B cell (primary cell): ENCODE measurements at regions not wholly inside any gene's neighbourhood (a gene's known extent, or its start where the extent isn't known, plus 50 kb on each side); places are given as distances from the start of the nearest gene placed in this dataset.
A peak's percentile ranks its signal among the peaks of the same experiment; 100 is the strongest.

Source experiments
- ATAC-seq: fragments of 200-7000 bp; cut with Tn5 transposase; one replicate; pipeline ENCODE4 v1.10.0; 2021; ENCODE audit warnings: low read depth, mild to moderate bottlenecking, moderate number of reproducible peaks, moderate library complexity
- CTCF ChIA-PET: fragments of 350-600 bp; sonication (Branson Sonifier 250); formaldehyde crosslinking; loops from one replicate; lab custom pipeline; 2021; ENCODE audit warnings: antibody characterized with exemption, inconsistent platforms; lab: Charles Lee
- POLR2A ChIA-PET: fragments of 350-600 bp; sonication (Branson Sonifier 250); formaldehyde crosslinking; loops from one replicate; lab custom pipeline; 2021; ENCODE audit warnings: antibody characterized with exemption; lab: Charles Lee
- DNase-seq: peaks from one replicate; pipeline ENCODE4 v3.0.0; 2013
- H2AFZ ChIP-seq: 2 replicates; pipeline ENCODE4 v1.6.1; 2012; ENCODE audit warnings: mild to moderate bottlenecking, low read depth, low read length; ENCODE audit not compliant: insufficient read depth, poor library complexity, severe bottlenecking
- H3K27ac ChIP-seq, 2 donors: 1 replicate in 1 of 2; 2 replicates in 1 of 2; pipeline ENCODE4 v1.5.1; 2012 to 2013; ENCODE audit warnings: low read length in 2 of 2, mild to moderate bottlenecking in 2 of 2, moderate library complexity in 1 of 2
- H3K27me3 ChIP-seq, 4 experiments: fragments of 200-600 bp in 1 of 4; sonication (generic) in 1 of 4; replicated peaks in 1 of 4; 1 replicate in 2 of 4; 2 replicates in 2 of 4; pipeline versions ENCODE4 v1.6.1 to v1.7.0; 2013 to 2016; ENCODE audit warnings: low read length in 3 of 4, mild to moderate bottlenecking in 2 of 4, mixed read lengths in 1 of 4, moderate library complexity in 1 of 4; ENCODE audit not compliant: insufficient read depth in 4 of 4, control insufficient read depth in 3 of 4; ENCODE audit errors: control extremely low read depth in 1 of 4
- H3K36me3 ChIP-seq, 2 experiments: replicated peaks in 1 of 2; 1 replicate in 1 of 2; 2 replicates in 1 of 2; pipeline versions ENCODE4 v1.6.1 to v1.7.1; 2013; ENCODE audit warnings: low read length in 1 of 2; ENCODE audit not compliant: insufficient read depth in 2 of 2, control insufficient read depth in 1 of 2; ENCODE audit errors: control extremely low read depth in 1 of 2, extremely low read depth in 1 of 2
- H3K4me1 ChIP-seq, 2 donors: fragments of 200-600 bp in 1 of 2; sonication (generic) in 1 of 2; 1 replicate in 1 of 2; 2 replicates in 1 of 2; pipeline versions ENCODE4 v1.5.1 to v1.6.1; 2013 to 2017; ENCODE audit warnings: low read length in 2 of 2; ENCODE audit not compliant: control insufficient read depth in 2 of 2, insufficient read depth in 2 of 2
- H3K4me2 ChIP-seq: replicated peaks from 2 replicates; pipeline ENCODE3; 2012; ENCODE audit warnings: mild to moderate bottlenecking, low read depth, low read length; ENCODE audit not compliant: poor library complexity, severe bottlenecking
- H3K4me3 ChIP-seq, 5 experiments: fragments of 200-600 bp in 1 of 5; sonication (generic) in 1 of 5; 1 replicate in 3 of 5; 2 replicates in 2 of 5; pipeline versions ENCODE4 v1.5.1 to v1.7.0; 2011 to 2016; ENCODE audit warnings: low read length in 4 of 5, mild to moderate bottlenecking in 4 of 5, low read depth in 2 of 5, control low read depth in 1 of 5, moderate library complexity in 1 of 5; ENCODE audit not compliant: insufficient read depth in 1 of 5; ENCODE audit errors: control extremely low read depth in 1 of 5, extremely low read depth in 1 of 5
- H3K79me2 ChIP-seq: fragments of 200-600 bp; sonication (generic); one replicate; pipeline ENCODE4 v1.6.0; 2016; ENCODE audit warnings: low read length; ENCODE audit not compliant: control insufficient read depth, insufficient read depth
- H3K9ac ChIP-seq: fragments of 200-600 bp; sonication (generic); 2 replicates; pipeline ENCODE4 v1.6.1; 2017; ENCODE audit warnings: mild to moderate bottlenecking, low read length, moderate library complexity
- H3K9me3 ChIP-seq, 3 donors: one replicate each; pipeline versions ENCODE4 v1.6.1 to v1.7.1; 2013; ENCODE audit warnings: low read length in 2 of 3; ENCODE audit not compliant: control insufficient read depth in 2 of 3, insufficient read depth in 1 of 3; ENCODE audit errors: control extremely low read depth in 1 of 3
- H4K20me1 ChIP-seq: 2 replicates; pipeline ENCODE4 v1.6.0; 2012; ENCODE audit warnings: mild to moderate bottlenecking, low read length; ENCODE audit not compliant: insufficient read depth, control insufficient read depth, poor library complexity, severe bottlenecking
- H3K27ac Mint-ChIP-seq: one replicate; pipeline ENCODE4 v1.8.0; 2021; ENCODE audit warnings: mixed read lengths
- H3K27me3 Mint-ChIP-seq: one replicate; pipeline ENCODE4 v1.8.0; 2021; ENCODE audit warnings: mixed read lengths
- H3K4me1 Mint-ChIP-seq: one replicate; pipeline ENCODE4 v1.8.0; 2021; ENCODE audit warnings: mixed read lengths
- H3K4me3 Mint-ChIP-seq: one replicate; pipeline ENCODE4 v1.8.0; 2021; ENCODE audit warnings: mixed read lengths
- H3K9me3 Mint-ChIP-seq: one replicate; pipeline ENCODE4 v1.8.0; 2022; ENCODE audit warnings: mixed read lengths; ENCODE audit not compliant: insufficient read depth
- CTCF ChIP-seq: fragments of 200-600 bp; IDR thresholded peaks from one replicate; pipeline ENCODE4 v1.8.0; 2022; ENCODE audit warnings: antibody characterized with exemption, mild to moderate bottlenecking
- EZH2 ChIP-seq: IDR thresholded peaks from 2 replicates; pipeline ENCODE4 v1.6.1; 2012; ENCODE audit warnings: borderline replicate concordance, low read depth, mild to moderate bottlenecking, moderate library complexity, low read length; ENCODE audit not compliant: insufficient read depth, poor library complexity, severe bottlenecking
- WGBS: methylation state at CpG from one replicate; pipeline ENCODE4 v1.1.5; 2013; ENCODE audit warnings: missing lambda C conversion rate; ENCODE audit not compliant: insufficient coverage; 5-methylcytosine and 5-hydroxymethylcytosine counted together
- intact Hi-C: fragments of 100-400 bp; cut with micrococcal nuclease; formaldehyde crosslinking; loops from one replicate; pipeline ENCODE4 v1.10.0; 2022

- H3K9me3 Mint-ChIP-seq = peaks cover 14% of the 10 kb centered on the region
- H2AFZ ChIP-seq = no peak overlapping the region
Observed at GRCh38 chr17:63282455-63282854, 163.7 kb downstream of the CYB561 start.

GRCh38 chr17:63285551-63285950 lies 160.6 kb downstream of the CYB561 start:
- H3K9ac ChIP-seq = no peak overlapping the region
- H3K4me2 ChIP-seq = no peak overlapping the region
- H3K27ac Mint-ChIP-seq = no peak overlapping the region
- peaks cover 11% of the 10 kb centered on the region for H3K4me1 Mint-ChIP-seq
- WGBS = 100% methylated on average over 2 of the region's 4 CpGs
- no peaks in the 10 kb centered on the region for H4K20me1 ChIP-seq
- H3K36me3 ChIP-seq = no peaks in the 10 kb centered on the region
- H2AFZ ChIP-seq = no peak overlapping the region
- no peak overlapping the region for H3K27ac ChIP-seq
- no peaks in the 10 kb centered on the region for H3K79me2 ChIP-seq
- ChIA-PET POLR2A (no interaction called here), CTCF (no interaction called here)
- no peak for ATAC-seq
- peaks cover 6 to 15% (median 11%) of the 10 kb centered on the region in 3 donors for H3K9me3 ChIP-seq
- H3K27me3 ChIP-seq = no peaks in the 10 kb centered on the region
- peaks cover 18% of the 10 kb centered on the region for H3K9me3 Mint-ChIP-seq
- intact Hi-C loops = no loop called here
- H3K27me3 Mint-ChIP-seq = peaks cover 7% of the 10 kb centered on the region
- H3K4me3 ChIP-seq = no peak overlapping the region
- no peak overlapping the region for H3K4me3 Mint-ChIP-seq
- TF ChIP-seq CTCF (no peak), EZH2 (no peak)
- no peak for DNase-seq
- H3K4me1 ChIP-seq = peaks cover 0 to 5% of the 10 kb centered on the region in 2 donors

More at GRCh38 chr17:63282455-63282854, 163.7 kb downstream of the CYB561 start:
- peaks cover 4 to 19% of the 10 kb centered on the region in 2 donors for H3K4me1 ChIP-seq
- WGBS = no CpG with 5 or more reads among the region's 4 CpGs
- POLR2A ChIA-PET = no interaction called here
- intact Hi-C loops = no loop called here
- no peaks in the 10 kb centered on the region for H3K27me3 ChIP-seq
- ATAC-seq = no peak
- peak; percentile 26 for DNase-seq
- Mint-ChIP-seq H3K27ac (no peak overlapping the region), H3K4me1 (peaks cover 25% of the 10 kb centered on the region), H3K27me3 (no peaks in the 10 kb centered on the region), H3K4me3 (peak overlapping the region; percentile 20)
- no peak for TF ChIP-seq CTCF
- TF ChIP-seq EZH2 = no peak
- H3K79me2 ChIP-seq = no peaks in the 10 kb centered on the region
- H4K20me1 ChIP-seq = no peaks in the 10 kb centered on the region
- H3K36me3 ChIP-seq = no peaks in the 10 kb centered on the region
- H3K4me3 ChIP-seq = peak overlapping the region in 1 of 5 experiments; percentile 10
- peak overlapping the region; percentile 39 for H3K4me2 ChIP-seq
- peaks cover 6 to 15% (median 11%) of the 10 kb centered on the region in 3 donors for H3K9me3 ChIP-seq
- CTCF ChIA-PET = no interaction called here
- no peak overlapping the region for H3K27ac ChIP-seq
- H3K9ac ChIP-seq = no peak overlapping the region
